ENCODE measurements at regions not wholly inside any gene's neighbourhood (a gene's known extent, or its start where the extent isn't known, plus 50 kb on each side); places are given as distances from the start of the nearest gene placed in this dataset.

- peaks cover 3% of the 10 kb centered on the region for H3K23me2 ChIP-seq (ENCODE audit: insufficient read length, low read depth, low read length, poor library complexity, severe bottlenecking)
- no peak overlapping the region for H3K4ac ChIP-seq (ENCODE audit: low read depth, low read length)
- peaks cover 2% of the 10 kb centered on the region; the same call in 1 of the 2 replicates for H3K4me1 ChIP-seq (ENCODE audit: insufficient read depth, low read length)
- no peaks in the 10 kb centered on the region for H3K79me2 ChIP-seq (ENCODE audit: insufficient read depth, low read length)
- no peak overlapping the region for H3K18ac ChIP-seq (ENCODE audit: insufficient read length, low read depth, low read length)
- Mint-ChIP-seq H3K27ac (peak overlapping the region in 1 of 3 experiments; percentile 94; a peak in 2 of 7 replicates), H3K4me1 (peaks cover 31 to 37% of the 10 kb centered on the region in 2 experiments), H3K36me3 (ENCODE audit: insufficient read depth in 1 of 3, low read depth in 3 of 3) (no peaks in the 10 kb centered on the region), H3K27me3 (ENCODE audit: low read depth) (no peaks in the 10 kb centered on the region), H3K9me3 (no peaks in the 10 kb centered on the region), H3K4me3 (peak overlapping the region; percentile 79 to 83)
- no peak overlapping the region for H4K5ac ChIP-seq (ENCODE audit: insufficient read length, low read depth, low read length)
- no peak overlapping the region for H2BK5ac ChIP-seq (ENCODE audit: insufficient read length, low read length)
- no peak overlapping the region for H3K56ac ChIP-seq (ENCODE audit: insufficient read length, low read depth, low read length)
- no peak overlapping the region for H2BK120ac ChIP-seq (ENCODE audit: low read depth, low read length, poor library complexity, severe bottlenecking)
- no peak overlapping the region for H3K27ac ChIP-seq (ENCODE audit: insufficient read length, low read depth, low read length)
- H3T11ph ChIP-seq (ENCODE audit: low read length): no peak overlapping the region
- H3K4me2 ChIP-seq (ENCODE audit: insufficient read depth, insufficient read length, low read length): peak overlapping the region; percentile 77
- no peaks in the 10 kb centered on the region for H4K20me1 ChIP-seq (ENCODE audit: control insufficient read depth, insufficient read depth, insufficient read length)
- no peak overlapping the region for H2BK15ac ChIP-seq (ENCODE audit: low read depth, low read length)
- TF ChIP-seq CTCF (conservative IDR thresholded peaks at IDR 0.05): no peak
- no peak overlapping the region for H3K14ac ChIP-seq (ENCODE audit: insufficient read depth, low read length)
- no peak overlapping the region for H3K23ac ChIP-seq (ENCODE audit: insufficient read length, low read depth, low read length)
- no CpG with 5 or more reads among the region's 84 CpGs for WGBS (ENCODE audit: extremely low coverage, insufficient read length, low lambda C conversion rate)
- no peak overlapping the region for H2BK20ac ChIP-seq (ENCODE audit: low read depth, low read length, poor library complexity, severe bottlenecking)
- H3K9ac ChIP-seq (ENCODE audit: extremely low read depth, insufficient read length, low read length): peak overlapping the region; percentile 60
- H4K8ac ChIP-seq (replicated peaks; ENCODE audit: insufficient read length, low read depth, low read length): no peak overlapping the region
- H3K79me1 ChIP-seq (ENCODE audit: insufficient read depth, low read depth, low read length, poor library complexity, severe bottlenecking): no peaks in the 10 kb centered on the region
- H2BK12ac ChIP-seq (ENCODE audit: insufficient read length, low read depth, low read length): no peak overlapping the region
- no peak overlapping the region for H4K91ac ChIP-seq (ENCODE audit: insufficient read length, low read depth, low read length)
- H2AK5ac ChIP-seq (ENCODE audit: insufficient read length, low read length): no peak overlapping the region
- H2AFZ ChIP-seq (ENCODE audit: low read length): no peak overlapping the region
- no peaks in the 10 kb centered on the region for H3K9me3 ChIP-seq (ENCODE audit: control insufficient read depth, low read depth, low read length)
- peak; percentile 100 for DNase-seq
- no peaks in the 10 kb centered on the region for H3K27me3 ChIP-seq (ENCODE audit: insufficient read depth, low read length)
Observed at GRCh38 chr22:46035742-46036557, 59.0 kb upstream of the WNT7B start.
